ENCODE measurements at regions not wholly inside any gene's neighbourhood (a gene's known extent, or its start where the extent isn't known, plus 50 kb on each side); places are given as distances from the start of the nearest gene placed in this dataset.

- no peaks in the 10 kb centered on the region for H3K27me3 Mint-ChIP-seq
- no peak for DNase-seq
- POLR2A ChIA-PET, result no interaction called here
- CTCF ChIA-PET, result no interaction called here
- no peaks in the 10 kb centered on the region for H3K4me1 Mint-ChIP-seq
- no peak overlapping the region for H3K27ac Mint-ChIP-seq
- ATAC-seq (ENCODE audit: low read depth), result no peak
- TF ChIP-seq, protein P1, sequence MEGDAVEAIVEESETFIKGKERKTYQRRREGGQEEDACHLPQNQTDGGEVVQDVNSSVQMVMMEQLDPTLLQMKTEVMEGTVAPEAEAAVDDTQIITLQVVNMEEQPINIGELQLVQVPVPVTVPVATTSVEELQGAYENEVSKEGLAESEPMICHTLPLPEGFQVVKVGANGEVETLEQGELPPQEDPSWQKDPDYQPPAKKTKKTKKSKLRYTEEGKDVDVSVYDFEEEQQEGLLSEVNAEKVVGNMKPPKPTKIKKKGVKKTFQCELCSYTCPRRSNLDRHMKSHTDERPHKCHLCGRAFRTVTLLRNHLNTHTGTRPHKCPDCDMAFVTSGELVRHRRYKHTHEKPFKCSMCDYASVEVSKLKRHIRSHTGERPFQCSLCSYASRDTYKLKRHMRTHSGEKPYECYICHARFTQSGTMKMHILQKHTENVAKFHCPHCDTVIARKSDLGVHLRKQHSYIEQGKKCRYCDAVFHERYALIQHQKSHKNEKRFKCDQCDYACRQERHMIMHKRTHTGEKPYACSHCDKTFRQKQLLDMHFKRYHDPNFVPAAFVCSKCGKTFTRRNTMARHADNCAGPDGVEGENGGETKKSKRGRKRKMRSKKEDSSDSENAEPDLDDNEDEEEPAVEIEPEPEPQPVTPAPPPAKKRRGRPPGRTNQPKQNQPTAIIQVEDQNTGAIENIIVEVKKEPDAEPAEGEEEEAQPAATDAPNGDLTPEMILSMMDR (IDR thresholded peaks at IDR 0.05), result no peak
- no peak overlapping the region for H3K4me3 Mint-ChIP-seq
- intact Hi-C loops (cut with micrococcal nuclease), result no loop called here
- H3K9me3 Mint-ChIP-seq, result peaks cover 8% of the 10 kb centered on the region
- no peaks in the 10 kb centered on the region for H3K36me3 Mint-ChIP-seq (ENCODE audit: low read depth)
Measured at GRCh38 chr14:97575677-97576076, 778.5 kb downstream of the VRK1 start.

- Mint-ChIP-seq H3K4me3 (no peak overlapping the region), H3K4me1 (no peaks in the 10 kb centered on the region), H3K27ac (no peak overlapping the region), H3K27me3 (no peaks in the 10 kb centered on the region), H3K9me3 (peaks cover 10% of the 10 kb centered on the region), H3K36me3 (ENCODE audit: low read depth) (no peaks in the 10 kb centered on the region)
- intact Hi-C loops (cut with micrococcal nuclease), result no loop called here
- DNase-seq (no peak), ATAC-seq (ENCODE audit: low read depth) (no peak)
- TF ChIP-seq, protein P1 (IDR thresholded peaks at IDR 0.05), result no peak
- CTCF ChIA-PET, result no interaction called here
- POLR2A ChIA-PET, result no interaction called here
Measured at GRCh38 chr14:97578982-97579548, 781.9 kb downstream of the VRK1 start.

- DNase-seq (no peak), ATAC-seq (ENCODE audit: low read depth) (no peak)
- ChIA-PET POLR2A (no interaction called here), CTCF (no interaction called here)
- H3K36me3 Mint-ChIP-seq (ENCODE audit: low read depth), result no peaks in the 10 kb centered on the region
- TF ChIP-seq, protein P1 (IDR thresholded peaks at IDR 0.05), result no peak
- intact Hi-C loops (cut with micrococcal nuclease), result no loop called here
- H3K4me3 Mint-ChIP-seq, result no peak overlapping the region
- no peaks in the 10 kb centered on the region for H3K27me3 Mint-ChIP-seq
- no peaks in the 10 kb centered on the region for H3K4me1 Mint-ChIP-seq
- peaks cover 4% of the 10 kb centered on the region for H3K9me3 Mint-ChIP-seq
- no peak overlapping the region for H3K27ac Mint-ChIP-seq
Measured at GRCh38 chr14:97581016-97581415, 783.8 kb downstream of the VRK1 start.

DNA sequence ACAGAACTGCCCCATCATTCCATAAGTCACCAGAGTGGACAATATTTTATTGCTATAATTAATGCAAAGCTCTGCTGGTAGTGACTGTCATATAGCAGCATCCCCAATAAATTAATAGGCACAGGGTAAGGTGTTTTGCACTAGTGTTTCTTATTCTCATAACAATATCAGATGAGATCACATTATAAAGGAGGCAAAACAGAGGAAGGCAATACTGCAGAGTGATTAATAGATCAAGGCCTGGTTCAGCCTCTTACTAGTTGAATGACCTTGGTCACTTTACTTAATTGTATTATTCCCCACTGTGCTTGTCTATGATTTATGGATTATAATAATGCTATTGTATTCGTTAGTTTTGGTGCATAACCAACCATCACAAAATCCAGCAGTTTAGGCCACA is 784.8 kb downstream of the VRK1 start:
- Mint-ChIP-seq H3K9me3 (peaks cover 4% of the 10 kb centered on the region), H3K27ac (no peak overlapping the region), H3K36me3 (ENCODE audit: low read depth) (no peaks in the 10 kb centered on the region), H3K27me3 (no peaks in the 10 kb centered on the region), H3K4me1 (no peaks in the 10 kb centered on the region), H3K4me3 (no peak overlapping the region)
- DNase-seq (no peak), ATAC-seq (ENCODE audit: low read depth) (no peak)
- intact Hi-C loops (cut with micrococcal nuclease), result no loop called here
- ChIA-PET CTCF (no interaction called here), POLR2A (no interaction called here)
- TF ChIP-seq, protein P1 (IDR thresholded peaks at IDR 0.05), result no peak

DNA sequence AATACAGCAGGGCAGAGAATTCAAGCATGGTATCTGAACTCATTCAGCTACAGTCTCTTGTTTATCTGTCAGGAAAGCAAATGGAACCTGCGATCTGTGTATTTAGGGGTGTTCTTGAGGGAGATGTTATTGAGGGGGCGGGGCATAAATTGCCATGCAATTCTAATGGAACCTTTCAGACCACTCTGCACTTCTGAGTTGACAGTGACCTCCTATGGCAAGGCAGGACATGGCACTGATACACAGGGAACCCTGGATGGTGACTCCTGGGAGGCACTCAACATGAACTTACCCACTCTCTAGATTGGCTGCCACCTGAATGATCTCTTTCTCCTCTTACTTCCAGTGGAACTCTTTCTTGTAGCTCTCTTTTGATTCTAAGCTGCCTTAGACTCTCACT is 787.3 kb downstream of the VRK1 start:
- TF ChIP-seq, protein P1 (IDR thresholded peaks at IDR 0.05), result no peak
- Mint-ChIP-seq H3K9me3 (peaks cover 4% of the 10 kb centered on the region), H3K27ac (no peak overlapping the region), H3K4me3 (no peak overlapping the region), H3K4me1 (no peaks in the 10 kb centered on the region), H3K36me3 (ENCODE audit: low read depth) (no peaks in the 10 kb centered on the region), H3K27me3 (no peaks in the 10 kb centered on the region)
- ChIA-PET CTCF (no interaction called here), POLR2A (no interaction called here)
- intact Hi-C loops (cut with micrococcal nuclease), result no loop called here
- ATAC-seq (ENCODE audit: low read depth) (no peak), DNase-seq (no peak)

Data from activated B cell treated with CpG ODN at 0.5 μM for 24 hours (primary cell).